Suprapubic skin (tissue), 4 donors: ENCODE measurements at regions not wholly inside any gene's neighbourhood (a gene's known extent, or its start where the extent isn't known, plus 50 kb on each side); places are given as distances from the start of the nearest gene placed in this dataset.

Source experiments
- DNase-seq, 2 donors: peaks; one replicate each; pipeline ENCODE4 v3.0.0-alpha.2; 2019; ENCODE audit warnings: low spot score in 2 of 2
- H3K27ac ChIP-seq: fragments of 200-600 bp; sonication (generic); one replicate; pipeline ENCODE4 v1.5.1; 2019
- H3K27me3 ChIP-seq: fragments of 200-600 bp; sonication (generic); one replicate; pipeline ENCODE4 v1.5.1; 2019
- H3K36me3 ChIP-seq: fragments of 200-600 bp; sonication (generic); one replicate; pipeline ENCODE4 v1.5.1; 2019
- H3K4me1 ChIP-seq: fragments of 200-600 bp; sonication (generic); one replicate; pipeline ENCODE4 v1.5.1; 2019
- H3K4me3 ChIP-seq: fragments of 200-600 bp; sonication (generic); one replicate; pipeline ENCODE4 v1.5.1; 2019; ENCODE audit warnings: mild to moderate bottlenecking
- H3K9me3 ChIP-seq: fragments of 200-600 bp; sonication (generic); one replicate; pipeline ENCODE4 v1.5.1; 2019
- CTCF ChIP-seq, 2 donors: fragments of 200-600 bp in 1 of 2; fragments of 450-650 bp in 1 of 2; sonication (generic) in 1 of 2; IDR thresholded peaks; one replicate each; pipeline ENCODE4 v1.5.1; 2016 to 2019; ENCODE audit warnings: antibody characterized with exemption in 2 of 2, mild to moderate bottlenecking in 1 of 2, moderate library complexity in 1 of 2
- EP300 ChIP-seq: sonication (generic); formaldehyde crosslinking; IDR thresholded peaks from one replicate; pipeline ENCODE4 v1.6.1; 2017; ENCODE audit warnings: antibody characterized with exemption
- POLR2A ChIP-seq, 2 donors: fragments of 450-650 bp; IDR thresholded peaks; one replicate each; pipeline ENCODE4 v1.6.1; 2017; ENCODE audit warnings: antibody characterized with exemption in 2 of 2, mild to moderate bottlenecking in 2 of 2, moderate library complexity in 2 of 2
- POLR2AphosphoS5 ChIP-seq, 3 donors: sonication (generic); formaldehyde crosslinking; IDR thresholded peaks; one replicate each; pipeline ENCODE4 v1.6.1; 2017; ENCODE audit warnings: antibody characterized with exemption in 3 of 3
- WGBS: methylation state at CpG from one replicate; pipeline ENCODE4 v1.1.5; 2018; 5-methylcytosine and 5-hydroxymethylcytosine counted together

- Histone ChIP-seq H3K36me3 (no peaks in the 10 kb centered on the region), H3K4me3 (no peak overlapping the region), H3K27ac (no peak overlapping the region), H3K27me3 (no peaks in the 10 kb centered on the region), H3K9me3 (peaks cover 6% of the 10 kb centered on the region), H3K4me1 (no peaks in the 10 kb centered on the region)
- TF ChIP-seq CTCF (IDR thresholded peaks at IDR 0.05) (no peak), POLR2A (IDR thresholded peaks at IDR 0.05) (no peak), EP300 (no peak), POLR2AphosphoS5 (IDR thresholded peaks at IDR 0.05) (no peak)
- WGBS, result 62% methylated on average over 14 of the region's 14 CpGs
- no peak for DNase-seq
Measured at GRCh38 chr14:48805315-48805714, 780.9 kb downstream of the RPS29 start.

GRCh38 chr14:48792376-48793024 is 793.7 kb downstream of the RPS29 start:
- H3K4me1 ChIP-seq, result no peaks in the 10 kb centered on the region
- TF ChIP-seq POLR2A (IDR thresholded peaks at IDR 0.05) (no peak), EP300 (no peak), CTCF (IDR thresholded peaks at IDR 0.05) (no peak), POLR2AphosphoS5 (IDR thresholded peaks at IDR 0.05) (no peak)
- H3K4me3 ChIP-seq, result no peak overlapping the region
- H3K36me3 ChIP-seq, result no peaks in the 10 kb centered on the region
- no peak overlapping the region for H3K27ac ChIP-seq
- no peaks in the 10 kb centered on the region for H3K27me3 ChIP-seq
- DNase-seq, result no peak
- WGBS, result 82% methylated on average over 4 of the region's 5 CpGs
- H3K9me3 ChIP-seq, result peaks cover 2% of the 10 kb centered on the region

- no peak overlapping the region for H3K4me3 ChIP-seq
- no peak overlapping the region for H3K27ac ChIP-seq
- H3K27me3 ChIP-seq, result no peaks in the 10 kb centered on the region
- H3K36me3 ChIP-seq, result no peaks in the 10 kb centered on the region
- WGBS, result 69% methylated on average over 2 of the region's 2 CpGs
- TF ChIP-seq CTCF (IDR thresholded peaks at IDR 0.05) (no peak), POLR2A (IDR thresholded peaks at IDR 0.05) (no peak), EP300 (no peak), POLR2AphosphoS5 (IDR thresholded peaks at IDR 0.05) (no peak)
- no peak for DNase-seq
- H3K9me3 ChIP-seq, result no peaks in the 10 kb centered on the region
- H3K4me1 ChIP-seq, result no peaks in the 10 kb centered on the region
Measured at GRCh38 chr14:48788771-48789170, 797.4 kb downstream of the RPS29 start.

- no peaks in the 10 kb centered on the region for H3K9me3 ChIP-seq
- no peak overlapping the region for H3K4me3 ChIP-seq
- TF ChIP-seq POLR2A (IDR thresholded peaks at IDR 0.05), result no peak
- no peak for TF ChIP-seq POLR2AphosphoS5 (IDR thresholded peaks at IDR 0.05)
- no peak for TF ChIP-seq EP300
- TF ChIP-seq CTCF (IDR thresholded peaks at IDR 0.05), result no peak
- H3K27ac ChIP-seq, result no peak overlapping the region
- no peaks in the 10 kb centered on the region for H3K4me1 ChIP-seq
- no peaks in the 10 kb centered on the region for H3K36me3 ChIP-seq
- no peak for DNase-seq
- no peaks in the 10 kb centered on the region for H3K27me3 ChIP-seq
- 66% methylated on average over 2 of the region's 2 CpGs for WGBS
Measured at GRCh38 chr14:48786498-48786897, 799.7 kb downstream of the RPS29 start.

- Histone ChIP-seq H3K27ac (no peak overlapping the region), H3K4me3 (no peak overlapping the region), H3K27me3 (no peaks in the 10 kb centered on the region), H3K4me1 (no peaks in the 10 kb centered on the region), H3K36me3 (no peaks in the 10 kb centered on the region), H3K9me3 (peaks cover 8% of the 10 kb centered on the region)
- 13% methylated on average over 1 of the region's 1 CpG for WGBS
- DNase-seq, result no peak
- no peak for TF ChIP-seq POLR2AphosphoS5 (IDR thresholded peaks at IDR 0.05)
- TF ChIP-seq EP300, result no peak
Measured at GRCh38 chr14:48771717-48772116, 814.5 kb downstream of the RPS29 start.

- Histone ChIP-seq H3K9me3 (no peaks in the 10 kb centered on the region), H3K4me1 (no peaks in the 10 kb centered on the region), H3K36me3 (no peaks in the 10 kb centered on the region), H3K4me3 (no peak overlapping the region), H3K27me3 (no peaks in the 10 kb centered on the region), H3K27ac (no peak overlapping the region)
- TF ChIP-seq POLR2A (IDR thresholded peaks at IDR 0.05) (no peak), CTCF (IDR thresholded peaks at IDR 0.05) (no peak), POLR2AphosphoS5 (IDR thresholded peaks at IDR 0.05) (no peak), EP300 (no peak)
- DNase-seq, result no peak
Measured at GRCh38 chr14:48751293-48751692, 834.9 kb downstream of the RPS29 start.
